HepG2 (cell line): ENCODE measurements at regions not wholly inside any gene's neighbourhood (a gene's known extent, or its start where the extent isn't known, plus 50 kb on each side); places are given as distances from the start of the nearest gene placed in this dataset.
A peak's percentile ranks its signal among the peaks of the same experiment; 100 is the strongest.

Experiments used
- CBX2 ChIP-seq, 2 experiments: fragments of 200-600 bp in 1 of 2; sonication (generic); formaldehyde crosslinking in 1 of 2; IDR thresholded peaks; 2 replicates each; pipeline versions ENCODE4 v1.7.0 to v1.8.1; 2018 to 2022; ENCODE audit warnings: low read depth in 2 of 2, low read length in 1 of 2, mild to moderate bottlenecking in 1 of 2, missing genetic modification reagents in 1 of 2
- CCAR2 ChIP-seq: fragments of 200-400 bp; formaldehyde crosslinking; optimal IDR thresholded peaks from 2 replicates; pipeline ENCODE3; 2018; ENCODE audit warnings: low read depth, mild to moderate bottlenecking, low read length, moderate library complexity
- FOXO1 ChIP-seq: sonication (generic); formaldehyde crosslinking; IDR thresholded peaks from 2 replicates; pipeline ENCODE4 v1.4.0; 2020; ENCODE audit warnings: missing genetic modification reagents
- HMG20A ChIP-seq: IDR thresholded peaks from 2 replicates; pipeline ENCODE4 v1.6.1; 2016; ENCODE audit warnings: borderline replicate concordance
- NFE2L1 ChIP-seq: sonication (generic); formaldehyde crosslinking; IDR thresholded peaks from 2 replicates; pipeline ENCODE4 v1.4.0; 2020; ENCODE audit warnings: missing genetic modification reagents, mild to moderate bottlenecking, borderline replicate concordance
- POLR2A ChIP-seq, 2 experiments: IDR thresholded peaks; 2 replicates each; pipeline ENCODE4 v1.6.1; 2011; ENCODE audit warnings: low read depth in 2 of 2, low read length in 2 of 2, mild to moderate bottlenecking in 1 of 2, moderate library complexity in 1 of 2; ENCODE audit not compliant: insufficient read depth in 1 of 2
- RAD51 ChIP-seq: fragments of 450-650 bp; IDR thresholded peaks from 2 replicates; pipeline ENCODE4 v1.6.1; 2016; ENCODE audit warnings: borderline replicate concordance
- SMAD3 ChIP-seq: sonication (generic); formaldehyde crosslinking; IDR thresholded peaks from 2 replicates; pipeline ENCODE4 v1.4.0; 2020; ENCODE audit warnings: missing genetic modification reagents
- SOX5 ChIP-seq: IDR thresholded peaks from 2 replicates; pipeline ENCODE4 v1.6.1; 2016; ENCODE audit warnings: borderline replicate concordance
- TP53 ChIP-seq: sonication (generic); formaldehyde crosslinking; conservative IDR thresholded peaks from 2 replicates; pipeline ENCODE4 v1.4.0; 2020; ENCODE audit warnings: missing genetic modification reagents
- ZFP41 ChIP-seq: sonication (generic); formaldehyde crosslinking; IDR thresholded peaks from 2 replicates; pipeline ENCODE4 v1.4.0; 2020; ENCODE audit warnings: mild to moderate bottlenecking, missing genetic modification reagents, borderline replicate concordance
- ZMYM3 ChIP-seq: sonication (generic); formaldehyde crosslinking; IDR thresholded peaks from 2 replicates; pipeline ENCODE4 v1.5.1; 2020; ENCODE audit warnings: mild to moderate bottlenecking, missing genetic modification reagents
- ZNF224 ChIP-seq: sonication (generic); formaldehyde crosslinking; IDR thresholded peaks from 2 replicates; pipeline ENCODE4 v1.5.0; 2020; ENCODE audit warnings: mild to moderate bottlenecking, missing genetic modification reagents
- ZNF282 ChIP-seq: fragments of 450-650 bp; IDR thresholded peaks from 2 replicates; pipeline ENCODE4 v1.6.1; 2018; ENCODE audit not compliant: partially characterized antibody
- ZNF431 ChIP-seq: sonication (generic); formaldehyde crosslinking; IDR thresholded peaks from 2 replicates; pipeline ENCODE4 v1.9.0; 2022; ENCODE audit warnings: missing genetic modification reagents, low read depth, mild to moderate bottlenecking, borderline replicate concordance
- ZNF547 ChIP-seq: sonication (generic); formaldehyde crosslinking; IDR thresholded peaks from 2 replicates; pipeline ENCODE4 v1.5.1; 2020; ENCODE audit warnings: mild to moderate bottlenecking, missing genetic modification reagents
- ZNF577 ChIP-seq: sonication (generic); formaldehyde crosslinking; IDR thresholded peaks from 2 replicates; pipeline ENCODE4 v1.4.0; 2020; ENCODE audit warnings: mild to moderate bottlenecking, low read depth, missing genetic modification reagents, borderline replicate concordance
- ZNF703 ChIP-seq: sonication (generic); formaldehyde crosslinking; IDR thresholded peaks from 2 replicates; pipeline ENCODE4 v1.5.1; 2020; ENCODE audit warnings: missing genetic modification reagents, mild to moderate bottlenecking, moderate library complexity, borderline replicate concordance
- ZNF782 ChIP-seq: sonication (generic); formaldehyde crosslinking; IDR thresholded peaks from 2 replicates; pipeline ENCODE4 v1.4.0; 2020; ENCODE audit warnings: missing genetic modification reagents, mild to moderate bottlenecking, borderline replicate concordance
- ZNF83 ChIP-seq: sonication (generic); formaldehyde crosslinking; IDR thresholded peaks from 2 replicates; pipeline ENCODE4 v1.4.0; 2020; ENCODE audit warnings: missing genetic modification reagents, mild to moderate bottlenecking, borderline replicate concordance
- TF ChIP-seq, protein P1 (sequence below): IDR thresholded peaks from 2 replicates; pipeline ENCODE4 v1.6.1; 2016; ENCODE audit warnings: missing genetic modification reagents, missing compliant biosample characterization
- TF ChIP-seq, protein P2 (sequence below): sonication (generic); IDR thresholded peaks from 2 replicates; pipeline ENCODE4 v1.6.1; 2016; ENCODE audit warnings: low read depth, borderline replicate concordance
- TF ChIP-seq, protein P3 (sequence below): sonication (generic); formaldehyde crosslinking; IDR thresholded peaks from 2 replicates; pipeline ENCODE4 v1.5.0; 2020; ENCODE audit warnings: missing genetic modification reagents, mild to moderate bottlenecking, borderline replicate concordance
- TF ChIP-seq, protein P4 (sequence below): sonication (generic); formaldehyde crosslinking; IDR thresholded peaks from 2 replicates; pipeline ENCODE4 v1.4.0; 2020; ENCODE audit warnings: missing genetic modification reagents, borderline replicate concordance
- TF ChIP-seq, protein P5 (sequence below): sonication (generic); formaldehyde crosslinking; conservative IDR thresholded peaks from 2 replicates; pipeline ENCODE4 v1.5.0; 2020; ENCODE audit warnings: missing genetic modification reagents

DNA sequence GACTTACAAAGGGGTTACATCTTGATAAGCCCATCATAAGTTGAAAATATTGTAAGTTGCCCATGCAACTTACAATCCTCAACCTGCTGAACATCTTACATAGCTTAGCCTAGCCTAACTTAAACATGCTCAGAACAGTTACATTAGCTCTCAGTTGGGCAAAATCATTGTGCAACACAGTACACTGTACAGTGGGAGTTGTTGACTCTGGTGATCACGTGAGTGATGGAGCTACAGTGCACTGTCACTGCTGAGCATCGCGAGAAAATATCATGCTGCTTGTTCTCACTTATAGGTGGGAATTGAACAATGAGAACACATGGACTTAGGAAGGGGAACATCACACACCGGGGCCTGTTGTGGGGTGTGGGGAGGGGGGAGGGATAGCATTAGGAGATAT lies 214.9 kb upstream of the ZMIZ1 start (continued):
- TF ChIP-seq, protein P1, sequence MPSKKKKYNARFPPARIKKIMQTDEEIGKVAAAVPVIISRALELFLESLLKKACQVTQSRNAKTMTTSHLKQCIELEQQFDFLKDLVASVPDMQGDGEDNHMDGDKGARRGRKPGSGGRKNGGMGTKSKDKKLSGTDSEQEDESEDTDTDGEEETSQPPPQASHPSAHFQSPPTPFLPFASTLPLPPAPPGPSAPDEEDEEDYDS: no peak
- no peak for TF ChIP-seq CCAR2
- TF ChIP-seq ZNF577 (CRISPR knock-in tag): no peak
- TF ChIP-seq CBX2 (IDR thresholded peaks at IDR 0.05; ENCODE audit: low read depth, low read length): no peak
- no peak for TF ChIP-seq CBX2 (CRISPR knock-in tag; IDR thresholded peaks at IDR 0.05; ENCODE audit: low read depth)
- TF ChIP-seq HMG20A (CRISPR knock-in tag): no peak
- peak; percentile 64 for TF ChIP-seq SOX5 (CRISPR knock-in tag)
- TF ChIP-seq, protein P2, sequence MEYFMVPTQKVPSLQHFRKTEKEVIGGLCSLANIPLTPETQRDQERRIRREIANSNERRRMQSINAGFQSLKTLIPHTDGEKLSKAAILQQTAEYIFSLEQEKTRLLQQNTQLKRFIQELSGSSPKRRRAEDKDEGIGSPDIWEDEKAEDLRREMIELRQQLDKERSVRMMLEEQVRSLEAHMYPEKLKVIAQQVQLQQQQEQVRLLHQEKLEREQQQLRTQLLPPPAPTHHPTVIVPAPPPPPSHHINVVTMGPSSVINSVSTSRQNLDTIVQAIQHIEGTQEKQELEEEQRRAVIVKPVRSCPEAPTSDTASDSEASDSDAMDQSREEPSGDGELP: no peak
- no peak for TF ChIP-seq ZFP41 (CRISPR knock-in tag)
- TF ChIP-seq ZNF547 (CRISPR knock-in tag): no peak
- TF ChIP-seq ZNF782 (CRISPR knock-in tag): no peak
- no peak for TF ChIP-seq POLR2A (IDR thresholded peaks at IDR 0.05; ENCODE audit: insufficient read depth in 1 of 2, low read depth in 2 of 2, low read length in 2 of 2)
- TF ChIP-seq, protein P3, sequence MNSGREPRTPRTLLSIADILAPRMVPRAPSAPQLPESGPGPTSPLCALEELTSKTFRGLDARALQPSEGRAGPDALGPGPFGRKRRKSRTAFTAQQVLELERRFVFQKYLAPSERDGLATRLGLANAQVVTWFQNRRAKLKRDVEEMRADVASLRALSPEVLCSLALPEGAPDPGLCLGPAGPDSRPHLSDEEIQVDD (CRISPR knock-in tag): no peak
- TF ChIP-seq, protein P4, sequence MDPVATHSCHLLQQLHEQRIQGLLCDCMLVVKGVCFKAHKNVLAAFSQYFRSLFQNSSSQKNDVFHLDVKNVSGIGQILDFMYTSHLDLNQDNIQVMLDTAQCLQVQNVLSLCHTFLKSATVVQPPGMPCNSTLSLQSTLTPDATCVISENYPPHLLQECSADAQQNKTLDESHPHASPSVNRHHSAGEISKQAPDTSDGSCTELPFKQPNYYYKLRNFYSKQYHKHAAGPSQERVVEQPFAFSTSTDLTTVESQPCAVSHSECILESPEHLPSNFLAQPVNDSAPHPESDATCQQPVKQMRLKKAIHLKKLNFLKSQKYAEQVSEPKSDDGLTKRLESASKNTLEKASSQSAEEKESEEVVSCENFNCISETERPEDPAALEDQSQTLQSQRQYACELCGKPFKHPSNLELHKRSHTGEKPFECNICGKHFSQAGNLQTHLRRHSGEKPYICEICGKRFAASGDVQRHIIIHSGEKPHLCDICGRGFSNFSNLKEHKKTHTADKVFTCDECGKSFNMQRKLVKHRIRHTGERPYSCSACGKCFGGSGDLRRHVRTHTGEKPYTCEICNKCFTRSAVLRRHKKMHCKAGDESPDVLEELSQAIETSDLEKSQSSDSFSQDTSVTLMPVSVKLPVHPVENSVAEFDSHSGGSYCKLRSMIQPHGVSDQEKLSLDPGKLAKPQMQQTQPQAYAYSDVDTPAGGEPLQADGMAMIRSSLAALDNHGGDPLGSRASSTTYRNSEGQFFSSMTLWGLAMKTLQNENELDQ (CRISPR knock-in tag): no peak
- TF ChIP-seq ZNF703 (CRISPR knock-in tag): no peak
- no peak for TF ChIP-seq NFE2L1 (CRISPR knock-in tag)
- 0 out of 2 replicates have a peak, but pooled peaks have one; percentile 15 for TF ChIP-seq FOXO1 (CRISPR knock-in tag)
- TF ChIP-seq ZNF431 (CRISPR knock-in tag): no peak
- TF ChIP-seq ZMYM3 (CRISPR knock-in tag): no peak
- TF ChIP-seq TP53 (CRISPR knock-in tag): no peak
- TF ChIP-seq, protein P5, sequence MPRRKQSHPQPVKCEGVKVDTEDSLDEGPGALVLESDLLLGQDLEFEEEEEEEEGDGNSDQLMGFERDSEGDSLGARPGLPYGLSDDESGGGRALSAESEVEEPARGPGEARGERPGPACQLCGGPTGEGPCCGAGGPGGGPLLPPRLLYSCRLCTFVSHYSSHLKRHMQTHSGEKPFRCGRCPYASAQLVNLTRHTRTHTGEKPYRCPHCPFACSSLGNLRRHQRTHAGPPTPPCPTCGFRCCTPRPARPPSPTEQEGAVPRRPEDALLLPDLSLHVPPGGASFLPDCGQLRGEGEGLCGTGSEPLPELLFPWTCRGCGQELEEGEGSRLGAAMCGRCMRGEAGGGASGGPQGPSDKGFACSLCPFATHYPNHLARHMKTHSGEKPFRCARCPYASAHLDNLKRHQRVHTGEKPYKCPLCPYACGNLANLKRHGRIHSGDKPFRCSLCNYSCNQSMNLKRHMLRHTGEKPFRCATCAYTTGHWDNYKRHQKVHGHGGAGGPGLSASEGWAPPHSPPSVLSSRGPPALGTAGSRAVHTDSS (CRISPR knock-in tag): no peak
- TF ChIP-seq ZNF224 (CRISPR knock-in tag): no peak
- TF ChIP-seq ZNF282: no peak
- peak; percentile 53 for TF ChIP-seq RAD51
- TF ChIP-seq ZNF83 (CRISPR knock-in tag): no peak
- TF ChIP-seq SMAD3 (CRISPR knock-in tag): no peak
